Uterus (tissue), 2 donors: ENCODE measurements at regions not wholly inside any gene's neighbourhood (a gene's known extent, or its start where the extent isn't known, plus 50 kb on each side); places are given as distances from the start of the nearest gene placed in this dataset.

Source experiments
- POLR2A ChIP-seq, 2 donors: fragments of 450-650 bp; IDR thresholded peaks; one replicate each; pipeline ENCODE4 v1.6.1; 2016; ENCODE audit warnings: antibody characterized with exemption in 2 of 2, mild to moderate bottlenecking in 1 of 2, moderate library complexity in 1 of 2
- TF ChIP-seq, protein P1 (sequence below), 4 experiments: fragments of 200-600 bp in 2 of 4; fragments of 450-650 bp in 2 of 4; sonication (generic) in 2 of 4; IDR thresholded peaks; one replicate each; pipeline ENCODE4 v1.5.1; 2016 to 2019; ENCODE audit warnings: antibody characterized with exemption in 4 of 4, mild to moderate bottlenecking in 2 of 4, moderate library complexity in 1 of 4

DNA sequence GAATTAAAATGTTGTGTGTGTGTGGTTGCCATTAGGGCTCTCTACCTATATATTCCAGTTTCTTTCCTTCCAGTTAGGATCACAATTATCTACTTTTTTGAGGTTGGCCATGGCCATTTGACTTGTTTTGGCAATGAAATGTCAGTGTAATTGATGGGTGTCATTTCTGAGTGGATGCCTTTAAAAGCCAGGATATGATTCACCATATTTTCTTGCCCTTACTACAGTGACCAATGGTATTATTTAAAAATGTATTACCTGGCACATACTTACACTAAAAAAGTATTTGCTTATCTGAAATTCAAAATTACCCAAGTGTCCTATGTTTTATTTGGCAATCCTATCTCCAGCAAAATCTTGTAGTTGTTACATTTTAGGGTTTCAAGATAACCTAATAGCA is 258.7 kb upstream of the ACTBL2 start:
- TF ChIP-seq, protein P1, sequence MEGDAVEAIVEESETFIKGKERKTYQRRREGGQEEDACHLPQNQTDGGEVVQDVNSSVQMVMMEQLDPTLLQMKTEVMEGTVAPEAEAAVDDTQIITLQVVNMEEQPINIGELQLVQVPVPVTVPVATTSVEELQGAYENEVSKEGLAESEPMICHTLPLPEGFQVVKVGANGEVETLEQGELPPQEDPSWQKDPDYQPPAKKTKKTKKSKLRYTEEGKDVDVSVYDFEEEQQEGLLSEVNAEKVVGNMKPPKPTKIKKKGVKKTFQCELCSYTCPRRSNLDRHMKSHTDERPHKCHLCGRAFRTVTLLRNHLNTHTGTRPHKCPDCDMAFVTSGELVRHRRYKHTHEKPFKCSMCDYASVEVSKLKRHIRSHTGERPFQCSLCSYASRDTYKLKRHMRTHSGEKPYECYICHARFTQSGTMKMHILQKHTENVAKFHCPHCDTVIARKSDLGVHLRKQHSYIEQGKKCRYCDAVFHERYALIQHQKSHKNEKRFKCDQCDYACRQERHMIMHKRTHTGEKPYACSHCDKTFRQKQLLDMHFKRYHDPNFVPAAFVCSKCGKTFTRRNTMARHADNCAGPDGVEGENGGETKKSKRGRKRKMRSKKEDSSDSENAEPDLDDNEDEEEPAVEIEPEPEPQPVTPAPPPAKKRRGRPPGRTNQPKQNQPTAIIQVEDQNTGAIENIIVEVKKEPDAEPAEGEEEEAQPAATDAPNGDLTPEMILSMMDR (IDR thresholded peaks at IDR 0.05) = no peak
- no peak for TF ChIP-seq POLR2A (IDR thresholded peaks at IDR 0.05)
